Bronchial epithelial cell (primary cell): ENCODE measurements at regions not wholly inside any gene's neighbourhood (a gene's known extent, or its start where the extent isn't known, plus 50 kb on each side); places are given as distances from the start of the nearest gene placed in this dataset.

Experiments
- DNase-seq: peaks from one replicate; pipeline ENCODE4 v3.0.0-alpha.2; 2010; ENCODE audit warnings: low read depth
- FAIRE-seq: peaks from 2 replicates; lab custom pipeline; 2011; peaks lifted over from hg19 to GRCh38; lab: Jason Lieb, UNC
- H3K27me3 ChIP-seq: 2 replicates; pipeline ENCODE4 v1.5.1; 2011; ENCODE audit warnings: low read length; ENCODE audit not compliant: control insufficient read depth, insufficient read depth
- H3K36me3 ChIP-seq: 2 replicates; pipeline ENCODE4 v1.5.1; 2011; ENCODE audit warnings: low read length; ENCODE audit not compliant: control insufficient read depth, insufficient read depth
- H3K4me3 ChIP-seq: 2 replicates; pipeline ENCODE4 v1.5.1; 2011; ENCODE audit warnings: mild to moderate bottlenecking, low read depth, low read length, control low read depth
- CTCF ChIP-seq: IDR thresholded peaks from 2 replicates; pipeline ENCODE4 v1.5.1; 2011; ENCODE audit warnings: mild to moderate bottlenecking, moderate library complexity, low read length, control low read depth, inconsistent platforms; ENCODE audit not compliant: insufficient read depth, severe bottlenecking

DNA sequence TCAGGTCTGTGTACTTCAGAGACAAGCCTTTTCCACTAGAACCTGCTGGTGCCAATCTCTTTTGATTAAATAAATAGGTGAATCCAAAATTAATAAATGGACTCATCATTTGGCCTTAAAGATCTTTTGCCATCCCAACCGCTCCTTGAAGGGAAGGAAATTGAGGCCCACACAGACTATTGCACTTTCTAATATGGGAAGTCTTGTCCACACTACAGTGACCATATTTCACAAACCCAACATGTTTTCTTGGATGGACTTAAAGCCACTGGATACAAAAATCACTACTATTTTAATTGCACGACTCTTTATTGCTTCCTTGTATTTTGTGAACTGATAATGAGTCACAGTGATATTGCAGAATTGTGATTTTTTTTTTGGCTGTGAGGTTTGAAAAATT, 135.0 kb downstream of the DIRAS2 start:
- no peak overlapping the region for H3K4me3 ChIP-seq
- no peak for TF ChIP-seq CTCF
- no peaks in the 10 kb centered on the region for H3K27me3 ChIP-seq
- no peaks in the 10 kb centered on the region for H3K36me3 ChIP-seq
- no peak for FAIRE-seq
- no peak for DNase-seq

GRCh38 chr9:90508940-90509339, 133.7 kb downstream of the DIRAS2 start:
- TF ChIP-seq CTCF: no peak
- no peak overlapping the region for H3K4me3 ChIP-seq
- H3K27me3 ChIP-seq: no peaks in the 10 kb centered on the region
- no peak for DNase-seq
- FAIRE-seq: no peak
- no peaks in the 10 kb centered on the region for H3K36me3 ChIP-seq

DNA sequence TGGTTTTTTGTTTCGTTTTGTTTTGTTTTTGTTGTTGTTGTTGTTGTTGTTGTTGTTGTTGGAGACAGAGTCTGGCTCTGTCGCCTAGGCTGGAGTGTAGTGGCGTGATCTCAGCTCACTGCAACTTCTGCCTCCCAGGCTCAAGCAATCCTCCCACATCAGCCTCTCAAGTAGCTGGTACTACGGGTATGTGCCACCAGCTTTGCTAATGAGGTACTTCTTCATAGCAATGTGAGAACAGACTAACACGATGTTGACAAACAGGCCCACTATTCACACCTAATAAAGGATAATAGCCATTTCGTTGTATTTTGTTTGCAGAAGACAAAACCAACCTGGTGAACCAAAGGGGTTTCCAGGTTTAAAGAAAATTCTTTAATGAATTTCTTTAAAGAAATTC, 130.9 kb downstream of the DIRAS2 start:
- Histone ChIP-seq H3K36me3 (no peaks in the 10 kb centered on the region), H3K4me3 (no peak overlapping the region), H3K27me3 (no peaks in the 10 kb centered on the region)
- FAIRE-seq (no peak), DNase-seq (no peak)
- no peak for TF ChIP-seq CTCF

DNA sequence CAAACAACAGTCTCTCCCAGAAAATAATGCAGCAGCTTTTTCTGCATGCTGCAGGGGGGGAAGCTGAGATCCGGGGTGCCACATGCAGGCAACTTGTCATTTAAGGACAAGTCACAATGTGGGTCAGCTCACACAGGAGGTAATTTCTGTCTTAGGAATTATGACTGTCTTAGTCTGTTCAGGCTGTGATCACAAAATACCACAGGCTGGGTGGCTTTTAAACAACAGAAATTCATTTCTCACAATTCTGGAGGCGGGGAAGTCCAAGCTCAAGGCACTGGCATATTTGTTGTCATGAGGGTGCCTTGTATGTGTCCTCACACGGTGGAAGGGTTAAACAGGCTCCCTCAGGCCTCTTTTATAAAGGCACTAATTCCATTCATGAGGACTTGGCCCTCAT, 127.7 kb downstream of the DIRAS2 start:
- no peak for FAIRE-seq
- DNase-seq: no peak
- no peak for TF ChIP-seq CTCF
- Histone ChIP-seq H3K27me3 (no peaks in the 10 kb centered on the region), H3K36me3 (no peaks in the 10 kb centered on the region), H3K4me3 (no peak overlapping the region)

- FAIRE-seq: no peak
- Histone ChIP-seq H3K36me3 (no peaks in the 10 kb centered on the region), H3K4me3 (no peak overlapping the region), H3K27me3 (no peaks in the 10 kb centered on the region)
- no peak for DNase-seq
- no peak for TF ChIP-seq CTCF
Observed at GRCh38 chr9:90515510-90515909, 127.1 kb downstream of the DIRAS2 start.

- no peak overlapping the region for H3K4me3 ChIP-seq
- no peak for FAIRE-seq
- no peaks in the 10 kb centered on the region for H3K27me3 ChIP-seq
- DNase-seq: peak; percentile 13
- TF ChIP-seq CTCF: no peak
- H3K36me3 ChIP-seq: no peaks in the 10 kb centered on the region
Observed at GRCh38 chr9:90517103-90517502, 125.5 kb downstream of the DIRAS2 start.
